ENCODE measurements at regions not wholly inside any gene's neighbourhood (a gene's known extent, or its start where the extent isn't known, plus 50 kb on each side); places are given as distances from the start of the nearest gene placed in this dataset.

DNA sequence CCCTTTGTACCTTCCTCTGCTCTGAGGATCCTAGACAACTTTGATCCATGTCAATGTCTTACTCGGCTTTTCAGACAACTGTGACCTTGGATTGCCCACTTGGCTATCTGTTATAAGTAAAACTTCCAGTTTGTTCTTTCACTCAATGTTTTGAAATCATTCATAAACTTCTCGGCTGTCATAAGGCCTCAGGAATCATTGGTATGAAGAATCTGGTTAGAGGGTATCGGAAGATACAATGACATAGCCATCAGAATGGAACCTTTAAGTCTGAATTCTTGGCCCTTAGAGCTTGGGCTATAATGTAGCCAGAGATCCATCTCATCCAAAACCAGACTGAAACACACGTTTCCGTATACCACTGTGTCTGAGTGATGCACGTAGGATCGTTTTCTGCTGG, 59.0 kb upstream of the WDR1 start:
- WGBS, result 90% methylated on average over 7 of the region's 7 CpGs
- Histone ChIP-seq H3K27me3 (ENCODE audit: control insufficient read depth, insufficient read depth) (no peaks in the 10 kb centered on the region), H3K4me1 (ENCODE audit: control insufficient read depth, insufficient read depth, low read length) (peaks cover 16% of the 10 kb centered on the region), H3K27ac (ENCODE audit: low read length) (peak overlapping the region; percentile 78), H3K4me3 (ENCODE audit: low read length) (no peak overlapping the region), H3K9me3 (ENCODE audit: control insufficient read depth, low read length) (no peaks in the 10 kb centered on the region)
- no peak for DNase-seq
- ATAC-seq, result no peak
- intact Hi-C loops (cut with DNase I), result no loop called here

- Histone ChIP-seq H3K9me3 (ENCODE audit: control insufficient read depth, low read length) (no peaks in the 10 kb centered on the region), H3K4me1 (ENCODE audit: control insufficient read depth, insufficient read depth, low read length) (peaks cover 16% of the 10 kb centered on the region), H3K27ac (ENCODE audit: low read length) (peak overlapping the region; percentile 66), H3K27me3 (ENCODE audit: control insufficient read depth, insufficient read depth) (no peaks in the 10 kb centered on the region), H3K4me3 (ENCODE audit: low read length) (no peak overlapping the region)
- 48% methylated on average over 10 of the region's 10 CpGs for WGBS
- intact Hi-C loops (cut with DNase I), result no loop called here
- ATAC-seq (peak; percentile 82 to 85), DNase-seq (peak; percentile 58 to 85 (median 80))
These were observed 57.5 kb upstream of the WDR1 start for GRCh38 chr4:10173754-10174749.

- H3K27me3 ChIP-seq (ENCODE audit: control insufficient read depth, insufficient read depth), result no peaks in the 10 kb centered on the region
- ATAC-seq (peak; percentile 56 to 65), DNase-seq (peak in 1 of 3 donors; percentile 18)
- H3K4me1 ChIP-seq (ENCODE audit: control insufficient read depth, insufficient read depth, low read length), result peaks cover 16% of the 10 kb centered on the region
- WGBS, result 30% methylated on average over 9 of the region's 9 CpGs
- H3K9me3 ChIP-seq (ENCODE audit: control insufficient read depth, low read length), result no peaks in the 10 kb centered on the region
- peak overlapping the region; percentile 66 for H3K27ac ChIP-seq (ENCODE audit: low read length)
- H3K4me3 ChIP-seq (ENCODE audit: low read length), result no peak overlapping the region
- intact Hi-C loops (cut with DNase I), result no loop called here
These were observed 56.6 kb upstream of the WDR1 start for GRCh38 chr4:10173037-10173753.

DNA sequence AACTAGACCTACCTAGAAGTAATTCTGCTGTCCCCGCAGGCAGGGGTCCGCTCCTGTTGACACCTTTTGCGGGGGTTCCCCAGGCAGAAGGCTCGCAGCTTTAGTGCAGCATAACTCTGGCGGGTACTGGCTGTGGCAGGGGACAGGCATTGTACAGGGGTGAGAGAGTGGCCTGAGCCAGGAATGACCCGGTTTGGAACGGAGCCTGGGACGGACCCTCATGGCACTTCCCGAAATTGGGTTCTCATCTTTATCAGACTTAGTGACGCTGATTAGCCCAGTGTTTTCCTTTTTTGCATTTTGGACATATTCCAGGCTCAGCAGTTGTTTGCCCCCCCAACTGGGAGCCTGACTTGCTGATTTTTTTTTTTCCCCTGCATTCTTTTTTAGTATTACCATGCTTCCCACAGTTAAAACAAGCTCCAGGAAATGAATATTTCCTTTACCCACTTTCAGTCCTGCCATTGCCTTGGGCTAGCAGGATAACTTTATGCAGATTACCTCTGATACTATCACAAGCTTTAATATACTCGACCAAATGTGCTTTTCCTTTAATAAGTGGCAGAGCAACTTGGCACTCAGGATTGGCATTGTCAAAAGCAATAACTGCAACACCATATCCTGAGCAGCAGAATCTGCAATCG, 55.8 kb upstream of the WDR1 start:
- Histone ChIP-seq H3K27ac (ENCODE audit: low read length) (peak overlapping the region; percentile 87), H3K4me1 (ENCODE audit: control insufficient read depth, insufficient read depth, low read length) (peaks cover 16% of the 10 kb centered on the region), H3K9me3 (ENCODE audit: control insufficient read depth, low read length) (no peaks in the 10 kb centered on the region), H3K27me3 (ENCODE audit: control insufficient read depth, insufficient read depth) (no peaks in the 10 kb centered on the region), H3K4me3 (ENCODE audit: low read length) (no peak overlapping the region)
- WGBS, result 29% methylated on average over 12 of the region's 12 CpGs
- intact Hi-C loops (cut with DNase I), result no loop called here
- DNase-seq (peak in 1 of 3 donors; percentile 53), ATAC-seq (no peak)

- no peaks in the 10 kb centered on the region for H3K9me3 ChIP-seq (ENCODE audit: control insufficient read depth, low read length)
- H3K4me3 ChIP-seq (ENCODE audit: low read length), result no peak overlapping the region
- intact Hi-C loops (cut with DNase I), result no loop called here
- no peaks in the 10 kb centered on the region for H3K27me3 ChIP-seq (ENCODE audit: control insufficient read depth, insufficient read depth)
- ATAC-seq (no peak), DNase-seq (no peak)
- H3K4me1 ChIP-seq (ENCODE audit: control insufficient read depth, insufficient read depth, low read length), result peaks cover 15% of the 10 kb centered on the region
- 53% methylated on average over 3 of the region's 3 CpGs for WGBS
- H3K27ac ChIP-seq (ENCODE audit: low read length), result no peak overlapping the region
These were observed 54.5 kb upstream of the WDR1 start for GRCh38 chr4:10171055-10171454.

DNA sequence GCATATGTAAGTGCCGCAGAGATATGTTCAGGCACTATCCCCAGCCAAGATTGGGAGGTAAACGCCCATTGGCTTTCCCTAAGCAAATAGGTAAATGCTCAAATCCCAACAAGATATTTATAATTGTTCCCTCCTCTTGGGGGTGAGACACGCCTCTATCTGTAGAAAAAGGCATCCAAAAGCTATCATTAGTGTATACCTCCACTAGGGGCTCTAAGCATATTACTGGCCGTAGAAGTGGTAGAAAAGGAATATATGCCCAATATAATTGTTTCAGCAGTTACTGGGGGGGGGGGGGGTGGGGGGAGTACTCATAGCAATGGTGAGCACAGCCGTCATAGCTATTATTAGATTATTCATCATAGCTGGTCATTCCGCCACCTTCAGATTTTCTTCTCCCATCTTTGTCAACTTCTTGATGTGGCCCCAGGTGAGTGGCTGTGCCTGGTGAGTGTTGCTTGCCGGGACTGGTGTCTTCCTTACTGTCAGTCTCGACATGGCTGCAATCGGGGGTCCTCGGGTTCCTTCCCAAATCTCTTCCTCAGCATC, 53.3 kb upstream of the WDR1 start:
- 93% methylated on average over 10 of the region's 10 CpGs for WGBS
- no peaks in the 10 kb centered on the region for H3K9me3 ChIP-seq (ENCODE audit: control insufficient read depth, low read length)
- H3K4me1 ChIP-seq (ENCODE audit: control insufficient read depth, insufficient read depth, low read length), result peaks cover 15% of the 10 kb centered on the region
- H3K27ac ChIP-seq (ENCODE audit: low read length), result no peak overlapping the region
- no peak overlapping the region for H3K4me3 ChIP-seq (ENCODE audit: low read length)
- ATAC-seq, result no peak
- DNase-seq, result no peak
- intact Hi-C loops (cut with DNase I), result loop anchor here in 1 of 4 donors (5.0 kb wide), 1 partner anchor 217 kb away; no protein-coding TSS in a partner anchor
- H3K27me3 ChIP-seq (ENCODE audit: control insufficient read depth, insufficient read depth), result no peaks in the 10 kb centered on the region

DNA sequence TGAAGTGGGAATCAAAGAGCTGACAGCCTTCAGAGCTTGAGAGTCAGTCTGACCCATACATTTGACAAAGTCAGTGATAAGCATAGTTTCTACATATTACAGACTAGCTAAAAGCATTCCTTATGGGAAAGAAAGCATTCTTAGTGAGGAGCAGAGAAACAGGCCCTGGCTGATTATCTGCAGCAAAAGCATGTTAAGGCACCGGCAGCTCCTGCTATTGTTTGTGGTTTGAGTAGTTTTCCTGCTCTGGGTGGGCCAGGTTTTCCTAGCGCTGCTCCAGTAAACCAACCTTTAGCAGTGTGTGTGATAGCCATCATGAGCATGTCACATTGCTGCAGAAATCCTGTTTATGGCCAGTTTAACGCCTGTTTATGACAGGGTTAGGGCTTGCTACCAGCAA, 51.6 kb upstream of the WDR1 start:
- ATAC-seq (no peak), DNase-seq (no peak)
- Histone ChIP-seq H3K9me3 (ENCODE audit: control insufficient read depth, low read length) (no peaks in the 10 kb centered on the region), H3K27ac (ENCODE audit: low read length) (no peak overlapping the region), H3K27me3 (ENCODE audit: control insufficient read depth, insufficient read depth) (no peaks in the 10 kb centered on the region), H3K4me1 (ENCODE audit: control insufficient read depth, insufficient read depth, low read length) (peaks cover 4% of the 10 kb centered on the region), H3K4me3 (ENCODE audit: low read length) (no peak overlapping the region)
- WGBS, result 53% methylated on average over 3 of the region's 3 CpGs
- intact Hi-C loops (cut with DNase I), result loop anchor here in 1 of 4 donors (5.0 kb wide), 1 partner anchor 219 kb away; no protein-coding TSS in a partner anchor

DNA sequence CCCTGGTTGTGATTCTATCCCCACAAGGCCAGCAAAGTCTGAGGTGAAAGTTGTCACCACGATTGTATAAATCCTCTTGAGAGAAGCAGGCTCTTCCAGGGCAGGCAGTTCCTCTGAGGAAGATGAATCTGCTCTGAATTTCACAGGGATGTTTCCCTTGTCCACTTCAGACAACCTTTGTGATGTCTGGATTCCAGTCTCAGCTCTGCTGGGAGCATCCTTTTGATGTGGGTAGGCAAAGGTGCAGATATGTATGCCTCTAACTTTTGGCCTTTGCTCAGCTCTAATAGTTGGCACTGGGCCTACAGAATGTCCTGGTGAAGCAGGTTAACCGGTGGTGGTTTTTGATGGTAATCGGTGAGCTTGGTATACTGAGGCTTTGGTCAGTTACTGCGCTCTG, 50.6 kb upstream of the WDR1 start:
- Histone ChIP-seq H3K27me3 (ENCODE audit: control insufficient read depth, insufficient read depth) (no peaks in the 10 kb centered on the region), H3K4me3 (ENCODE audit: low read length) (no peak overlapping the region), H3K4me1 (ENCODE audit: control insufficient read depth, insufficient read depth, low read length) (no peaks in the 10 kb centered on the region), H3K9me3 (ENCODE audit: control insufficient read depth, low read length) (no peaks in the 10 kb centered on the region), H3K27ac (ENCODE audit: low read length) (no peak overlapping the region)
- no peak for DNase-seq
- intact Hi-C loops (cut with DNase I), result loop anchor here in 1 of 4 donors (5.0 kb wide), 1 partner anchor 220 kb away; no protein-coding TSS in a partner anchor
- ATAC-seq, result no peak
- WGBS, result 67% methylated on average over 4 of the region's 4 CpGs

Data from right cardiac atrium (tissue), 5 donors.